ENCODE measurements at regions not wholly inside any gene's neighbourhood (a gene's known extent, or its start where the extent isn't known, plus 50 kb on each side); places are given as distances from the start of the nearest gene placed in this dataset.
"Not testable (repeated sequence)": the region's sequence is repeated elsewhere in the genome, so short reads cannot be mapped to it uniquely, and the experiment has no call there.

DNA sequence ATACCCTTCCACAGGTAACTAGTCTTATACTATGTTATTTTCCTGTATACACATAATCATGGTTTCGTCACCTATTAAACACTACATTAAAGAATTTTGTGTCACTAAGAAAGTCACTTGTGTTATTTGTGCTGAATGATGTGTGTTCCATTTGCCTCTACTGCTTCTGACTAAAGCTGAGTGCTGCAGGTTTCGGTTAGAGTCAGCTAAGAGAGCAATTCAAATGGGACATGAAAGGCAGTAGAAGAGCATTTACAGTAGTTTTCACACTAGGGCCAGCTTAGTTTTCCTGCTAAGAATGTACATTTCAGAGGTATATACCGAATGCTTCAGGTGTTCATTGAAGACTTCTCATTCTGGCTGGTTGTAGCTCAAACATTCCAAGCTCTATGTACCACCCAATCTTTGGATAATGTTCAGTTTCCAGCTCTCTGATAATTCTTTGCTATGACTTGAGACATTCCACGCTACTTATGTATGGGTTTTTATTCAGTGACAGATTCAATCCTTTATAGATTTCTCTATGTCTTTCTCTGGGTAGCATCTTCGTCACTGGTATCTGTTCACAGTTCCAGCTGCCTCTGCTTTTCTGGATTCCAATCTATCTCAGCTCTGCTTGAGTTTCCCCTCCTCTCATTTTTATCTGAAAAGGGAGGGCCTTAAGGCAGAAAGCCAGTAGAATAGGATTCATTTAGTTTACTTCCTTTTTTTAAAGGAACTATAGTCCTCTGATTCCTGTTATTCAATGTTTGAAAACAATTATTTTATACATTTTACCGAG lies 164.4 kb downstream of the CXXC4 start:
- Histone ChIP-seq H3K79me2 (ENCODE audit: low read depth) (no peaks in the 10 kb centered on the region), H4K20me1 (ENCODE audit: low read depth) (no peaks in the 10 kb centered on the region), H3K9ac (no peak overlapping the region), H3K4me2 (no peak overlapping the region), H3K4me1 (no peaks in the 10 kb centered on the region), H3K36me3 (no peaks in the 10 kb centered on the region), H3K27ac (no peak overlapping the region), H3F3A (ENCODE audit: low read depth) (no peaks in the 10 kb centered on the region), H2AFZ (replicated peaks) (no peak overlapping the region), H3K4me3 (no peak overlapping the region), H3K9me3 (ENCODE audit: low read depth) (no peaks in the 10 kb centered on the region), H3K27me3 (no peaks in the 10 kb centered on the region)
- Mint-ChIP-seq H3K27ac (no peak overlapping the region), H3K4me1 (no peaks in the 10 kb centered on the region), H3K27me3 (ENCODE audit: insufficient read depth, low read depth) (no peaks in the 10 kb centered on the region), H3K36me3 (peaks cover 2% of the 10 kb centered on the region), H3K9me3 (peaks cover 7% of the 10 kb centered on the region), H3K4me3 (no peak overlapping the region)
- TF ChIP-seq EZH2 (IDR thresholded peaks at IDR 0.05) (no peak), EZH2phosphoT487 (IDR thresholded peaks at IDR 0.05) (no peak)
- TF ChIP-seq, protein P1, sequence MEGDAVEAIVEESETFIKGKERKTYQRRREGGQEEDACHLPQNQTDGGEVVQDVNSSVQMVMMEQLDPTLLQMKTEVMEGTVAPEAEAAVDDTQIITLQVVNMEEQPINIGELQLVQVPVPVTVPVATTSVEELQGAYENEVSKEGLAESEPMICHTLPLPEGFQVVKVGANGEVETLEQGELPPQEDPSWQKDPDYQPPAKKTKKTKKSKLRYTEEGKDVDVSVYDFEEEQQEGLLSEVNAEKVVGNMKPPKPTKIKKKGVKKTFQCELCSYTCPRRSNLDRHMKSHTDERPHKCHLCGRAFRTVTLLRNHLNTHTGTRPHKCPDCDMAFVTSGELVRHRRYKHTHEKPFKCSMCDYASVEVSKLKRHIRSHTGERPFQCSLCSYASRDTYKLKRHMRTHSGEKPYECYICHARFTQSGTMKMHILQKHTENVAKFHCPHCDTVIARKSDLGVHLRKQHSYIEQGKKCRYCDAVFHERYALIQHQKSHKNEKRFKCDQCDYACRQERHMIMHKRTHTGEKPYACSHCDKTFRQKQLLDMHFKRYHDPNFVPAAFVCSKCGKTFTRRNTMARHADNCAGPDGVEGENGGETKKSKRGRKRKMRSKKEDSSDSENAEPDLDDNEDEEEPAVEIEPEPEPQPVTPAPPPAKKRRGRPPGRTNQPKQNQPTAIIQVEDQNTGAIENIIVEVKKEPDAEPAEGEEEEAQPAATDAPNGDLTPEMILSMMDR (IDR thresholded peaks at IDR 0.05), result no peak
- DNase-seq (ENCODE audit: low spot score), result no peak

DNA sequence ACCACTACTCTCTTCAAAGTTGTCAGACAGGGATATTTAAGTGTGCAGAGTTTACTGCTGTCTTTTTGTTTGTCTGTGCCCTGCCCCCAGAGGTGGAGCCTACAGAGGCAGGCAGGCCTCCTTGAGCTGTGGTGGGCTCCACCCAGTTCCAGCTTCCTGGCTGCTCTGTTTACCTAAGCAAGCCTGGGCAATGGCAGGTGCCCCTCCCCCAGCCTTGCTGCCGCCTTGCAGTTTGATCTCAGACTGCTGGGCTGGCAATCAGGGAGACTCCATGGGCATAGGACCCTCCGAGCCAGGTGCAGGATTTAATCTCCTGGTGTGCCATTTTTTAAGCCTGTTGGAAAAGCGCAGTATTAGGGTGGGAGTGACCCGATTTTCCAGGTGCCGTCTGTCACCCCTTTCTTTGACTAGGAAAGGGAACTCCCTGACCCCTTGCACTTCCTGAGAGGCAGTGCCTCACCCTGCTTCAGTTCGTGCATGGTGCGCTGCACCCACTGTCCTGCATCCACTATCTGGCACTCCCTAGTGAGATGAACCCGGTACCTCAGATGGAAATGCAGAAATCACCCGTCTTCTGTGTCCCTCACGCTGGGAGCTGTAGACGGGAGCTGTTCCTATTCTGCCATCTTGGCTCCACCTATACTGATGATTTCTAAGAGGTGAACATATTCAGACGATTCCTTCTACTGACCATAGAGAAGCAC lies 167.6 kb downstream of the CXXC4 start:
- not testable (repeated sequence) for DNase-seq (ENCODE audit: low spot score); H3K4me3 Mint-ChIP-seq; H3K27me3 Mint-ChIP-seq (ENCODE audit: insufficient read depth, low read depth); H3K36me3 Mint-ChIP-seq; H3K9me3 Mint-ChIP-seq; H3K36me3 ChIP-seq; H3K9me3 ChIP-seq (ENCODE audit: low read depth); H3K4me1 Mint-ChIP-seq; H3K27ac ChIP-seq; H3K4me2 ChIP-seq; H3K4me3 ChIP-seq; H2AFZ ChIP-seq (replicated peaks); H3K4me1 ChIP-seq; H3K79me2 ChIP-seq (ENCODE audit: low read depth); H3K27me3 ChIP-seq; H4K20me1 ChIP-seq (ENCODE audit: low read depth); H3F3A ChIP-seq (ENCODE audit: low read depth); H3K9ac ChIP-seq
- H3K27ac Mint-ChIP-seq, result peak overlapping the region; percentile 82

DNA sequence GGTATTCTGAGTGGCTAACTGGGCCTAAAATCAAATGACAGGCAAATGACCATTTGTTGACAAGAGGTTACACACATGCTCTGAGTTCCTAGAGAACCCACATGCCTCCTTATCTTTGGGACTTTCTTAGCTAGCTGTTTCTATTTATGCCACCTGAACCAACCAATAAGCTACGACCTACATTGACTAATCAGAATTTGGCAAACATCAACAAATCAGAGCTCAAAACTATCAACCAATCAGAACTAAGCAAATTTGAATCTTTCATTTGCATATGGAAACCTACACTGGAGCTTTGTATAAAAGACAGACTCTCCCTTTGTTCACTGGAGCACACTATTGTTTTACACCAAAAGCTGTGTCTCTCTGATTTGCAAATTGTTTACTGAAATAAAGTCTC lies 192.0 kb downstream of the CXXC4 start:
- Histone ChIP-seq H3F3A (ENCODE audit: low read depth) (no peaks in the 10 kb centered on the region), H3K4me1 (no peaks in the 10 kb centered on the region), H3K36me3 (no peaks in the 10 kb centered on the region), H3K9ac (no peak overlapping the region), H3K79me2 (ENCODE audit: low read depth) (no peaks in the 10 kb centered on the region), H4K20me1 (ENCODE audit: low read depth) (no peaks in the 10 kb centered on the region), H3K27me3 (no peaks in the 10 kb centered on the region), H3K27ac (no peak overlapping the region), H2AFZ (replicated peaks) (peak overlapping the region; percentile 54), H3K9me3 (ENCODE audit: low read depth) (no peaks in the 10 kb centered on the region), H3K4me3 (no peak overlapping the region), H3K4me2 (no peak overlapping the region)
- Mint-ChIP-seq H3K27ac (no peak overlapping the region), H3K36me3 (no peaks in the 10 kb centered on the region), H3K27me3 (ENCODE audit: insufficient read depth, low read depth) (no peaks in the 10 kb centered on the region), H3K9me3 (no peaks in the 10 kb centered on the region), H3K4me1 (no peaks in the 10 kb centered on the region), H3K4me3 (no peak overlapping the region)
- DNase-seq (ENCODE audit: low spot score), result no peak
- TF ChIP-seq EZH2phosphoT487 (IDR thresholded peaks at IDR 0.05) (no peak), EZH2 (IDR thresholded peaks at IDR 0.05) (no peak)
- TF ChIP-seq, protein P1 (IDR thresholded peaks at IDR 0.05), result no peak

DNA sequence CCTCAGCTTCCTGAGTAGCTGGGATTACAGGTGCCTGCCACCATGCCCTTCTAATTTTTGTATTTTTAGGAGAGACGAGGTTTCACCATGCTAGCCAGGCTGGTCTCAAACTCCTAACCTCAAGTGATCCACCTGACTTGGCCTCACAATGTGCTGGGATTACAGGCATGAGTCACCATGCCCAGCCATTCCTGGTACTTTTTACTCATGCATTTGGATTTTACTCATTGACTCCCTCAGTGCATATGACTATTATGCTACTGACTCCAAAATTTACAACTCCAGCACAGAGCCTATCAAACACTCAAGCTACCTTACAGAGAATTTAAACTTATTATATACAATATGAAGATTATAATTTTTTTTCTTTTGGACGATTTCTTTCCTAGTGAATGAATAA lies 199.9 kb downstream of the CXXC4 start:
- Mint-ChIP-seq H3K27ac (no peak overlapping the region), H3K36me3 (no peaks in the 10 kb centered on the region), H3K27me3 (ENCODE audit: insufficient read depth, low read depth) (no peaks in the 10 kb centered on the region), H3K4me3 (no peak overlapping the region), H3K4me1 (no peaks in the 10 kb centered on the region), H3K9me3 (no peaks in the 10 kb centered on the region)
- TF ChIP-seq EZH2 (IDR thresholded peaks at IDR 0.05) (no peak), EZH2phosphoT487 (IDR thresholded peaks at IDR 0.05) (no peak)
- TF ChIP-seq, protein P1 (IDR thresholded peaks at IDR 0.05), result no peak
- H3K4me1 ChIP-seq, result no peaks in the 10 kb centered on the region
- no peak overlapping the region for H3K4me2 ChIP-seq
- H3K9me3 ChIP-seq (ENCODE audit: low read depth), result no peaks in the 10 kb centered on the region
- no peaks in the 10 kb centered on the region for H3K27me3 ChIP-seq
- H3K79me2 ChIP-seq (ENCODE audit: low read depth), result no peaks in the 10 kb centered on the region
- DNase-seq (ENCODE audit: low spot score), result no peak
- no peaks in the 10 kb centered on the region for H3F3A ChIP-seq (ENCODE audit: low read depth)
- no peak overlapping the region for H3K27ac ChIP-seq
- no peaks in the 10 kb centered on the region for H4K20me1 ChIP-seq (ENCODE audit: low read depth)
- no peak overlapping the region for H3K9ac ChIP-seq
- no peak overlapping the region for H3K4me3 ChIP-seq
- H2AFZ ChIP-seq (replicated peaks), result no peak overlapping the region
- no peaks in the 10 kb centered on the region for H3K36me3 ChIP-seq

Measured in neural progenitor cell (in vitro differentiated cells).